Neural crest cell (in vitro differentiated cells): ENCODE measurements at regions not wholly inside any gene's neighbourhood (a gene's known extent, or its start where the extent isn't known, plus 50 kb on each side); places are given as distances from the start of the nearest gene placed in this dataset.

ENCODE experiments used
- DNase-seq: peaks from one replicate; pipeline ENCODE4 v3.0.0; 2021; ENCODE audit warnings: low read depth, mixed read lengths, low spot score
- H3K27ac Mint-ChIP-seq: one replicate; pipeline ENCODE4 v1.8.0; 2021; ENCODE audit warnings: mild to moderate bottlenecking, mixed read lengths; ENCODE audit not compliant: unreplicated experiment
- H3K27me3 Mint-ChIP-seq: 2 replicates; pipeline ENCODE4 v1.8.0; 2021; ENCODE audit warnings: low read depth, mild to moderate bottlenecking, mixed read lengths
- H3K36me3 Mint-ChIP-seq: 2 replicates; pipeline ENCODE4 v1.8.0; 2021; ENCODE audit warnings: low read depth, mild to moderate bottlenecking, mixed read lengths
- H3K4me1 Mint-ChIP-seq: 2 replicates; pipeline ENCODE4 v1.8.0; 2021; ENCODE audit warnings: mixed read lengths
- H3K4me3 Mint-ChIP-seq: one replicate; pipeline ENCODE4 v1.8.0; 2021; ENCODE audit warnings: mild to moderate bottlenecking, mixed read lengths
- H3K9me3 Mint-ChIP-seq: 2 replicates; pipeline ENCODE4 v1.8.0; 2021; ENCODE audit warnings: mixed read lengths
- CTCF ChIP-seq: fragments of 200-600 bp; sonication (generic); conservative IDR thresholded peaks from 2 replicates; pipeline ENCODE4 v1.5.0; 2021; ENCODE audit warnings: antibody characterized with exemption, mild to moderate bottlenecking

GRCh38 chr18:10035281-10035991 lies 121.6 kb downstream of the VAPA start:
- TF ChIP-seq CTCF: no peak
- Mint-ChIP-seq H3K4me1 (peaks cover 37% of the 10 kb centered on the region), H3K9me3 (no peaks in the 10 kb centered on the region), H3K27ac (no peak overlapping the region), H3K27me3 (no peaks in the 10 kb centered on the region), H3K36me3 (no peaks in the 10 kb centered on the region), H3K4me3 (no peak overlapping the region)
- DNase-seq: no peak

GRCh38 chr18:10036479-10036878 lies 122.7 kb downstream of the VAPA start:
- no peak for DNase-seq
- H3K27ac Mint-ChIP-seq: no peak overlapping the region

GRCh38 chr18:10037181-10037580 lies 123.4 kb downstream of the VAPA start:
- Mint-ChIP-seq H3K4me3 (no peak overlapping the region), H3K9me3 (no peaks in the 10 kb centered on the region), H3K36me3 (peaks cover 7% of the 10 kb centered on the region), H3K4me1 (peaks cover 43% of the 10 kb centered on the region), H3K27ac (no peak overlapping the region), H3K27me3 (no peaks in the 10 kb centered on the region)
- no peak for TF ChIP-seq CTCF
- DNase-seq: no peak

More at GRCh38 chr18:10036479-10036878, 122.7 kb downstream of the VAPA start:
- Mint-ChIP-seq H3K4me3 (no peak overlapping the region), H3K36me3 (peaks cover 3% of the 10 kb centered on the region), H3K4me1 (peaks cover 43% of the 10 kb centered on the region), H3K27me3 (no peaks in the 10 kb centered on the region), H3K9me3 (no peaks in the 10 kb centered on the region)
- TF ChIP-seq CTCF: no peak

- Mint-ChIP-seq H3K4me3 (no peak overlapping the region), H3K9me3 (peaks cover 4% of the 10 kb centered on the region), H3K4me1 (peaks cover 37% of the 10 kb centered on the region), H3K36me3 (peaks cover 7% of the 10 kb centered on the region), H3K27ac (peak overlapping the region; percentile 67), H3K27me3 (no peaks in the 10 kb centered on the region)
- DNase-seq: no peak
- TF ChIP-seq CTCF: peak; percentile 18
These were observed 124.5 kb downstream of the VAPA start for GRCh38 chr18:10038268-10038667.

GRCh38 chr18:10040287-10041011 lies 126.6 kb downstream of the VAPA start:
- Mint-ChIP-seq H3K27me3 (no peaks in the 10 kb centered on the region), H3K4me1 (peaks cover 30% of the 10 kb centered on the region), H3K9me3 (peaks cover 4% of the 10 kb centered on the region), H3K4me3 (no peak overlapping the region), H3K36me3 (peaks cover 7% of the 10 kb centered on the region), H3K27ac (no peak overlapping the region)
- TF ChIP-seq CTCF: no peak
- no peak for DNase-seq
